CD4-positive, CD25-positive, alpha-beta regulatory T cell (primary cell): ENCODE measurements at regions not wholly inside any gene's neighbourhood (a gene's known extent, or its start where the extent isn't known, plus 50 kb on each side); places are given as distances from the start of the nearest gene placed in this dataset.
A peak's percentile ranks its signal among the peaks of the same experiment; 100 is the strongest.

Experiments
- ATAC-seq, 2 donors: fragments of 150-1000 bp; cut with Tn5 transposase; one replicate each; pipeline ENCODE4 v1.10.0; 2021; ENCODE audit warnings: low read depth in 2 of 2, moderate number of reproducible peaks in 2 of 2, moderate library complexity in 1 of 2
- DNase-seq, 3 donors: peaks; one replicate each; pipeline versions ENCODE4 v3.0.0 to v3.0.0-alpha.2; 2012 to 2022; ENCODE audit warnings: mixed read lengths in 1 of 3
- H3K27ac ChIP-seq: one replicate; pipeline ENCODE4 v1.7.0; 2013; ENCODE audit warnings: mild to moderate bottlenecking, low read length; ENCODE audit not compliant: insufficient read depth, poor library complexity, severe bottlenecking
- H3K27me3 ChIP-seq: one replicate; pipeline ENCODE4 v1.7.0; 2013; ENCODE audit warnings: low read length; ENCODE audit not compliant: control insufficient read depth, insufficient read depth
- H3K36me3 ChIP-seq: one replicate; pipeline ENCODE4 v1.7.0; 2013; ENCODE audit warnings: mild to moderate bottlenecking, low read length, moderate library complexity; ENCODE audit not compliant: control insufficient read depth, insufficient read depth
- H3K4me1 ChIP-seq: 2 replicates; pipeline ENCODE4 v1.7.0; 2013; ENCODE audit warnings: mild to moderate bottlenecking, low read length; ENCODE audit not compliant: insufficient read depth, control insufficient read depth, poor library complexity, severe bottlenecking
- H3K4me3 ChIP-seq: one replicate; pipeline ENCODE4 v1.7.0; 2013; ENCODE audit warnings: low read depth, mild to moderate bottlenecking, low read length, moderate library complexity
- H3K9me3 ChIP-seq, 2 experiments: 1 replicate in 1 of 2; 2 replicates in 1 of 2; pipeline ENCODE4 v1.7.0; 2013; ENCODE audit warnings: low read length in 2 of 2, mild to moderate bottlenecking in 1 of 2, moderate library complexity in 1 of 2; ENCODE audit not compliant: control insufficient read depth in 2 of 2
- H3K27ac Mint-ChIP-seq, 3 donors: one replicate each; pipeline ENCODE4 v1.8.0; 2020 to 2022; ENCODE audit warnings: mild to moderate bottlenecking in 3 of 3, mixed read lengths in 3 of 3, moderate library complexity in 2 of 3
- H3K27me3 Mint-ChIP-seq: one replicate; pipeline ENCODE4 v1.8.0; 2022; ENCODE audit warnings: mild to moderate bottlenecking, mixed read lengths
- H3K36me3 Mint-ChIP-seq: one replicate; pipeline ENCODE4 v1.8.0; 2020; ENCODE audit warnings: mixed read lengths
- H3K4me1 Mint-ChIP-seq, 4 donors: one replicate each; pipeline ENCODE4 v1.8.0; 2020 to 2022; ENCODE audit warnings: mixed read lengths in 4 of 4, mild to moderate bottlenecking in 1 of 4
- H3K4me3 Mint-ChIP-seq, 4 donors: one replicate each; pipeline ENCODE4 v1.8.0; 2020 to 2022; ENCODE audit warnings: mild to moderate bottlenecking in 4 of 4, mixed read lengths in 4 of 4, moderate library complexity in 3 of 4
- H3K9me3 Mint-ChIP-seq, 7 donors: one replicate each; pipeline ENCODE4 v1.8.0; 2020 to 2022; ENCODE audit warnings: mixed read lengths in 7 of 7, mild to moderate bottlenecking in 3 of 7, moderate library complexity in 2 of 7

GRCh38 chr2:16745466-16745865, 79.8 kb upstream of the CYRIA start:
- Histone ChIP-seq H3K27ac (no peak overlapping the region), H3K36me3 (no peaks in the 10 kb centered on the region), H3K4me1 (no peaks in the 10 kb centered on the region), H3K4me3 (no peak overlapping the region), H3K9me3 (no peaks in the 10 kb centered on the region), H3K27me3 (no peaks in the 10 kb centered on the region)
- ATAC-seq = no peak
- H3K36me3 Mint-ChIP-seq = no peaks in the 10 kb centered on the region
- no peak for DNase-seq
- no peaks in the 10 kb centered on the region for H3K27me3 Mint-ChIP-seq
- H3K4me3 Mint-ChIP-seq = no peak overlapping the region
- no peak overlapping the region for H3K27ac Mint-ChIP-seq
- H3K4me1 Mint-ChIP-seq = no peaks in the 10 kb centered on the region
- peaks cover 0 to 5% (median 0%) of the 10 kb centered on the region in 7 donors for H3K9me3 Mint-ChIP-seq

- DNase-seq = no peak
- Histone ChIP-seq H3K27ac (no peak overlapping the region), H3K4me3 (no peak overlapping the region), H3K27me3 (no peaks in the 10 kb centered on the region), H3K9me3 (no peaks in the 10 kb centered on the region), H3K36me3 (no peaks in the 10 kb centered on the region), H3K4me1 (no peaks in the 10 kb centered on the region)
- H3K4me1 Mint-ChIP-seq = no peaks in the 10 kb centered on the region
- H3K27ac Mint-ChIP-seq = no peak overlapping the region
- H3K4me3 Mint-ChIP-seq = no peak overlapping the region
- no peaks in the 10 kb centered on the region for H3K36me3 Mint-ChIP-seq
- H3K27me3 Mint-ChIP-seq = no peaks in the 10 kb centered on the region
- no peak for ATAC-seq
- peaks cover 0 to 5% (median 0%) of the 10 kb centered on the region in 7 donors for H3K9me3 Mint-ChIP-seq
Measured at GRCh38 chr2:16744521-16744920, 78.9 kb upstream of the CYRIA start.

GRCh38 chr2:16742026-16742425, 76.4 kb upstream of the CYRIA start:
- Histone ChIP-seq H3K4me1 (no peaks in the 10 kb centered on the region), H3K27ac (no peak overlapping the region), H3K4me3 (no peak overlapping the region), H3K36me3 (no peaks in the 10 kb centered on the region), H3K27me3 (no peaks in the 10 kb centered on the region), H3K9me3 (no peaks in the 10 kb centered on the region)
- ATAC-seq (no peak), DNase-seq (no peak)
- H3K27ac Mint-ChIP-seq = no peak overlapping the region
- no peaks in the 10 kb centered on the region for H3K4me1 Mint-ChIP-seq
- H3K27me3 Mint-ChIP-seq = no peaks in the 10 kb centered on the region
- H3K4me3 Mint-ChIP-seq = no peak overlapping the region
- no peaks in the 10 kb centered on the region for H3K36me3 Mint-ChIP-seq
- peaks cover 0 to 3% (median 0%) of the 10 kb centered on the region in 7 donors for H3K9me3 Mint-ChIP-seq

- no peak for ATAC-seq
- Histone ChIP-seq H3K4me1 (no peaks in the 10 kb centered on the region), H3K9me3 (no peaks in the 10 kb centered on the region), H3K36me3 (no peaks in the 10 kb centered on the region), H3K27ac (no peak overlapping the region), H3K4me3 (no peak overlapping the region), H3K27me3 (no peaks in the 10 kb centered on the region)
- no peak overlapping the region for H3K4me3 Mint-ChIP-seq
- no peaks in the 10 kb centered on the region for H3K36me3 Mint-ChIP-seq
- H3K27ac Mint-ChIP-seq = no peak overlapping the region
- DNase-seq = no peak
- no peaks in the 10 kb centered on the region for H3K4me1 Mint-ChIP-seq
- peaks cover 0 to 3% (median 0%) of the 10 kb centered on the region in 7 donors for H3K9me3 Mint-ChIP-seq
- H3K27me3 Mint-ChIP-seq = no peaks in the 10 kb centered on the region
Measured at GRCh38 chr2:16741498-16741897, 75.9 kb upstream of the CYRIA start.

GRCh38 chr2:16739778-16740581, 74.3 kb upstream of the CYRIA start:
- Histone ChIP-seq H3K36me3 (no peaks in the 10 kb centered on the region), H3K4me3 (no peak overlapping the region), H3K27ac (no peak overlapping the region), H3K9me3 (no peaks in the 10 kb centered on the region), H3K4me1 (no peaks in the 10 kb centered on the region), H3K27me3 (no peaks in the 10 kb centered on the region)
- no peak for DNase-seq
- H3K36me3 Mint-ChIP-seq = no peaks in the 10 kb centered on the region
- H3K27me3 Mint-ChIP-seq = no peaks in the 10 kb centered on the region
- no peak for ATAC-seq
- H3K27ac Mint-ChIP-seq = peak overlapping the region in 1 of 3 donors; percentile 1
- peaks cover 0 to 4% (median 0%) of the 10 kb centered on the region in 7 donors for H3K9me3 Mint-ChIP-seq
- no peaks in the 10 kb centered on the region for H3K4me1 Mint-ChIP-seq
- H3K4me3 Mint-ChIP-seq = no peak overlapping the region

- H3K9me3 Mint-ChIP-seq = peaks cover 0 to 4% (median 0%) of the 10 kb centered on the region in 7 donors
- no peak overlapping the region for H3K4me3 Mint-ChIP-seq
- ATAC-seq = no peak
- Histone ChIP-seq H3K4me1 (no peaks in the 10 kb centered on the region), H3K27ac (no peak overlapping the region), H3K36me3 (no peaks in the 10 kb centered on the region), H3K9me3 (no peaks in the 10 kb centered on the region), H3K27me3 (no peaks in the 10 kb centered on the region), H3K4me3 (no peak overlapping the region)
- no peaks in the 10 kb centered on the region for H3K4me1 Mint-ChIP-seq
- H3K36me3 Mint-ChIP-seq = no peaks in the 10 kb centered on the region
- no peak overlapping the region for H3K27ac Mint-ChIP-seq
- no peak for DNase-seq
- H3K27me3 Mint-ChIP-seq = no peaks in the 10 kb centered on the region
Measured at GRCh38 chr2:16738361-16739225, 73.0 kb upstream of the CYRIA start.

GRCh38 chr2:16737812-16738211, 72.2 kb upstream of the CYRIA start:
- DNase-seq = no peak
- Histone ChIP-seq H3K4me3 (no peak overlapping the region), H3K36me3 (no peaks in the 10 kb centered on the region), H3K27ac (no peak overlapping the region), H3K27me3 (no peaks in the 10 kb centered on the region), H3K4me1 (no peaks in the 10 kb centered on the region), H3K9me3 (no peaks in the 10 kb centered on the region)
- H3K27me3 Mint-ChIP-seq = no peaks in the 10 kb centered on the region
- no peak for ATAC-seq
- H3K36me3 Mint-ChIP-seq = no peaks in the 10 kb centered on the region
- H3K9me3 Mint-ChIP-seq = peaks cover 0 to 4% (median 0%) of the 10 kb centered on the region in 7 donors
- no peak overlapping the region for H3K27ac Mint-ChIP-seq
- no peaks in the 10 kb centered on the region for H3K4me1 Mint-ChIP-seq
- H3K4me3 Mint-ChIP-seq = no peak overlapping the region
